Trophoblast cell (in vitro differentiated cells and primary cell): ENCODE measurements at regions not wholly inside any gene's neighbourhood (a gene's known extent, or its start where the extent isn't known, plus 50 kb on each side); places are given as distances from the start of the nearest gene placed in this dataset.

ENCODE experiments used
- DNase-seq, 2 donors: peaks; one replicate each; pipeline ENCODE4 v3.0.0-alpha.2; 2016
- H2AFZ ChIP-seq: 2 replicates; pipeline ENCODE4 v1.6.1; 2013; ENCODE audit warnings: low read length, moderate library complexity, mild to moderate bottlenecking; ENCODE audit not compliant: insufficient read depth, poor library complexity
- H2AK5ac ChIP-seq: 2 replicates; pipeline ENCODE4 v1.6.1; 2013; ENCODE audit warnings: mild to moderate bottlenecking, low read length
- H2BK120ac ChIP-seq: 2 replicates; pipeline ENCODE4 v1.6.1; 2013; ENCODE audit warnings: low read length, mild to moderate bottlenecking, moderate library complexity; ENCODE audit not compliant: insufficient read depth, poor library complexity
- H2BK12ac ChIP-seq: 2 replicates; pipeline ENCODE4 v1.6.1; 2013; ENCODE audit warnings: mild to moderate bottlenecking, low read length, moderate library complexity
- H2BK5ac ChIP-seq: 2 replicates; pipeline ENCODE4 v1.6.1; 2013; ENCODE audit warnings: low read length, low read depth, moderate library complexity, mild to moderate bottlenecking; ENCODE audit not compliant: poor library complexity
- H3K14ac ChIP-seq: 2 replicates; pipeline ENCODE4 v1.6.1; 2013; ENCODE audit warnings: mild to moderate bottlenecking, low read length
- H3K18ac ChIP-seq: 2 replicates; pipeline ENCODE4 v1.6.1; 2013; ENCODE audit warnings: mild to moderate bottlenecking, low read length
- H3K23ac ChIP-seq: 2 replicates; pipeline ENCODE4 v1.6.1; 2013; ENCODE audit warnings: low read length
- H3K27ac ChIP-seq: 2 replicates; pipeline ENCODE4 v1.5.1; 2013; ENCODE audit warnings: low read depth, mild to moderate bottlenecking, inconsistent platforms, low read length, moderate library complexity
- H3K27me3 ChIP-seq: 2 replicates; pipeline ENCODE4 v1.6.1; 2013; ENCODE audit warnings: inconsistent platforms, mild to moderate bottlenecking, low read length, moderate library complexity; ENCODE audit not compliant: insufficient read depth
- H3K36me3 ChIP-seq, 2 experiments: 1 replicate in 1 of 2; 2 replicates in 1 of 2; pipeline ENCODE4 v1.6.1; 2013; ENCODE audit warnings: low read length in 2 of 2, mild to moderate bottlenecking in 2 of 2, moderate library complexity in 1 of 2; ENCODE audit not compliant: insufficient read depth in 2 of 2, control insufficient read depth in 1 of 2
- H3K4ac ChIP-seq: 2 replicates; pipeline ENCODE4 v1.6.1; 2013; ENCODE audit warnings: low read depth, mild to moderate bottlenecking, low read length, moderate library complexity
- H3K4me1 ChIP-seq, 2 experiments: 1 replicate in 1 of 2; 2 replicates in 1 of 2; pipeline ENCODE4 v1.6.1; 2013; ENCODE audit warnings: low read length in 2 of 2, mild to moderate bottlenecking in 2 of 2, moderate library complexity in 1 of 2; ENCODE audit not compliant: insufficient read depth in 2 of 2, control insufficient read depth in 1 of 2
- H3K4me2 ChIP-seq: 2 replicates; pipeline ENCODE4 v1.6.1; 2013; ENCODE audit warnings: inconsistent platforms, mild to moderate bottlenecking, low read length, moderate library complexity
- H3K4me3 ChIP-seq: 2 replicates; pipeline ENCODE4 v1.5.1; 2013; ENCODE audit warnings: mild to moderate bottlenecking, low read depth, low read length, inconsistent platforms
- H3K79me1 ChIP-seq: one replicate; pipeline ENCODE4 v1.6.1; 2013; ENCODE audit warnings: low read length
- H3K79me2 ChIP-seq: 2 replicates; pipeline ENCODE4 v1.6.1; 2013; ENCODE audit warnings: low read length, mild to moderate bottlenecking; ENCODE audit not compliant: control insufficient read depth, insufficient read depth, poor library complexity
- H3K9ac ChIP-seq: 2 replicates; pipeline ENCODE4 v1.6.1; 2013; ENCODE audit warnings: mild to moderate bottlenecking, low read length
- H3K9me3 ChIP-seq: 2 replicates; pipeline ENCODE4 v1.6.1; 2013; ENCODE audit warnings: low read depth, mild to moderate bottlenecking, control low read depth, inconsistent platforms, low read length; ENCODE audit not compliant: insufficient read depth
- H4K12ac ChIP-seq: 2 replicates; pipeline ENCODE4 v1.6.1; 2013; ENCODE audit warnings: low read depth, mild to moderate bottlenecking, low read length, moderate library complexity
- H4K8ac ChIP-seq: 2 replicates; pipeline ENCODE4 v1.6.1; 2013; ENCODE audit warnings: low read depth, mild to moderate bottlenecking, low read length, moderate library complexity
- H4K91ac ChIP-seq: one replicate; pipeline ENCODE4 v1.6.1; 2013; ENCODE audit warnings: low read depth, mild to moderate bottlenecking, low read length, moderate library complexity
- WGBS: extraction: QIAGEN DNeasy Blood & Tissue Kit; methylation state at CpG from one replicate; pipeline ENCODE4 v1.1.7; 2013; ENCODE audit warnings: missing lambda C conversion rate; ENCODE audit not compliant: insufficient read length, insufficient coverage; ENCODE audit errors: extremely low coverage; 5-methylcytosine and 5-hydroxymethylcytosine counted together

DNA sequence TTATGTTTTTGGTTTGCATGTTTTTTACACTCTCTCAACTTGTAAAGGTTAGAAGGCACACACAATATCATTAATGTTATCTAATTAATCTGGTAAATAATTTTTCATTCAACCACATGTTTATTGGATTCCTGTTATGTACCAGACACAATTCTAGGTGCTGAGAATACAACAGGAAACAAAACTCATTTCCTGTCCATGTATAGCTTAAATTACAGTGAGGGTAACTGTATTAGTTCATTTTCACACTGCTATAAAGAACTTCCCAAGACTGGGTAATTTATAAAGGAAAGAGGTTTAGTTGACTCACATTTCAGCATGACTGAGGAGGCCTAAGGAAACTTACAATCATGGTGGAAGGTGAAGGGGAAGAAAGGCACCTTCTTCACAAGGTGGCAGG lies 270.5 kb downstream of the TRIB2 start:
- Histone ChIP-seq H2BK12ac (no peak overlapping the region), H3K79me2 (no peaks in the 10 kb centered on the region), H3K4me3 (no peak overlapping the region), H2BK120ac (no peak overlapping the region), H2BK5ac (no peak overlapping the region), H2AFZ (no peak overlapping the region), H3K4me1 (peaks cover 0 to 1% of the 10 kb centered on the region in 2 experiments), H3K4ac (no peak overlapping the region), H3K18ac (no peak overlapping the region), H3K79me1 (no peaks in the 10 kb centered on the region), H3K23ac (no peak overlapping the region), H3K9me3 (no peaks in the 10 kb centered on the region), H4K12ac (no peak overlapping the region), H3K14ac (no peak overlapping the region), H3K36me3 (no peaks in the 10 kb centered on the region), H4K91ac (no peak overlapping the region), H3K9ac (no peak overlapping the region), H3K27me3 (no peaks in the 10 kb centered on the region), H2AK5ac (no peak overlapping the region), H3K27ac (no peak overlapping the region), H4K8ac (no peak overlapping the region), H3K4me2 (no peak overlapping the region)
- DNase-seq, result no peak

DNA sequence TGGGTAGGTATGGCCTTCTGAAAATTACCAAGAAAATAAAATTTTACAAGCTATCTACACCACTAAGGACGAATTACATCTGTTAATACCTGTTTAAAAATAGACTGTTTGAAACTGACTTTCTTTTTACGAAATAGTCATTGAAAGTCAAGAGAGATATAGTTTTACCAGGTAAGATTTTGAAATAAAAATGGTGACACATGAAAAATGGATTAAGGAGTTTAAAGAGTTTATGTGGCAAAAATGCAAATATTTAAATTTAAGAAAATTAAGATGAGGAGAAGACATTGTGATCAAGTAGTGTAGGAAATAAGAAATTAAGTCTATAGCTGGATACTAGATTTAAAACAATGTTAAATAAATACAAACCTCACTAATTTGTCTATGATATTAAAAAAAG lies 271.5 kb downstream of the TRIB2 start:
- Histone ChIP-seq H3K9me3 (no peaks in the 10 kb centered on the region), H3K4ac (no peak overlapping the region), H3K27me3 (no peaks in the 10 kb centered on the region), H2AFZ (no peak overlapping the region), H3K4me2 (no peak overlapping the region), H3K14ac (no peak overlapping the region), H3K18ac (no peak overlapping the region), H3K4me3 (no peak overlapping the region), H3K79me2 (no peaks in the 10 kb centered on the region), H2AK5ac (no peak overlapping the region), H3K36me3 (no peaks in the 10 kb centered on the region), H3K23ac (no peak overlapping the region), H3K79me1 (no peaks in the 10 kb centered on the region), H2BK5ac (no peak overlapping the region), H4K91ac (no peak overlapping the region), H3K4me1 (peaks cover 0 to 1% of the 10 kb centered on the region in 2 experiments), H3K27ac (no peak overlapping the region), H3K9ac (no peak overlapping the region), H2BK12ac (no peak overlapping the region), H4K12ac (no peak overlapping the region), H2BK120ac (no peak overlapping the region), H4K8ac (no peak overlapping the region)
- no peak for DNase-seq
- no CpG with 5 or more reads among the region's 2 CpGs for WGBS

DNA sequence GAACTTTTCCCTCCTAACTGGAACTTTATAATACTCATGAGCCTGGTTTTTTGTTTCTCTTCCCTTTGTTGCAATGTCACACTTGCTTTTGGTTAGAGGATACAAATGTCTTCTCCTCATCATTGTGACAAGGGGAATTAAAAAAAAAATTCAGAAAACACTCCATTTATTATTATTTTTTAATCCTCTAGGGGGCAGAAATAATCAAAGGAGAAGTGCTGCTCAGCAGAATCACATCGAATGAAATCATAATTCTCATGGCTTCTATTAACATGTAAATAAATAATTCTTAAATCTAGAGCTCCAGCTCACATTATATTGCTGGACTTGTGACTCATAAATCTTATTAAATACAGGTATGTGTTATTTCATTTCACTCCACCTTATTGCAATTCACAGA lies 273.8 kb downstream of the TRIB2 start:
- H3K23ac ChIP-seq, result no peak overlapping the region
- DNase-seq, result no peak
- H3K27me3 ChIP-seq, result no peaks in the 10 kb centered on the region
- H3K79me1 ChIP-seq, result no peaks in the 10 kb centered on the region
- H2AK5ac ChIP-seq, result no peak overlapping the region
- H3K14ac ChIP-seq, result no peak overlapping the region
- no peak overlapping the region for H2AFZ ChIP-seq
- H3K79me2 ChIP-seq, result no peaks in the 10 kb centered on the region
- H2BK120ac ChIP-seq, result no peak overlapping the region
- H3K4ac ChIP-seq, result no peak overlapping the region
- no peak overlapping the region for H2BK12ac ChIP-seq
- no peaks in the 10 kb centered on the region for H3K9me3 ChIP-seq
- no peak overlapping the region for H4K8ac ChIP-seq
- H4K91ac ChIP-seq, result no peak overlapping the region
- H4K12ac ChIP-seq, result no peak overlapping the region
- no CpG with 5 or more reads among the region's 1 CpG for WGBS
- H3K4me2 ChIP-seq, result no peak overlapping the region
- no peak overlapping the region for H2BK5ac ChIP-seq
- H3K4me1 ChIP-seq, result no peaks in the 10 kb centered on the region
- H3K27ac ChIP-seq, result no peak overlapping the region
- no peak overlapping the region for H3K18ac ChIP-seq
- no peak overlapping the region for H3K4me3 ChIP-seq
- no peaks in the 10 kb centered on the region for H3K36me3 ChIP-seq
- H3K9ac ChIP-seq, result no peak overlapping the region

DNA sequence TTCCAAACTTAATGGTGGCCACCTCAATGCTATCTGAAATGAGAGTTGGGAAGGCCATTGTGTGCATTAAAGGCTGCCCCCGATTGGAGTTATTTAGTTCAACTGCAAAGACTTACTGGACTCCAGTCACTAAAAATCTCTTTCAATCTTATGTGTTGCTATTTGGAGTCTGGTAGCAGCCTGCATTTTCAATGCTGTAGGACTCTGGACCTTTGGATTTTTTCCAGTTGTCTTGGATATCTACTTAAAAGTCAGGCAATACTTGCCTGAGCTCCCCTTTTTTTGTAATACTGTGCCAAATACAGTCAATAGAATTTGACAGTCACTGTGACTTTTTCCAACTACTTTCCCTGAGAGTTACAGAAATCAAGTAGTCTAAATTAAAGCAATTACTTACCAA lies 281.9 kb downstream of the TRIB2 start:
- no peak overlapping the region for H2BK12ac ChIP-seq
- H3K9ac ChIP-seq, result no peak overlapping the region
- H2BK120ac ChIP-seq, result no peak overlapping the region
- H3K4me2 ChIP-seq, result no peak overlapping the region
- H3K27me3 ChIP-seq, result no peaks in the 10 kb centered on the region
- no peak overlapping the region for H3K4ac ChIP-seq
- no peak overlapping the region for H3K18ac ChIP-seq
- H2BK5ac ChIP-seq, result no peak overlapping the region
- H3K9me3 ChIP-seq, result no peaks in the 10 kb centered on the region
- no peaks in the 10 kb centered on the region for H3K4me1 ChIP-seq
- H3K14ac ChIP-seq, result no peak overlapping the region
- no peak overlapping the region for H4K12ac ChIP-seq
- H3K79me1 ChIP-seq, result no peaks in the 10 kb centered on the region
- H4K8ac ChIP-seq, result no peak overlapping the region
- no peaks in the 10 kb centered on the region for H3K36me3 ChIP-seq
- no peak overlapping the region for H3K4me3 ChIP-seq
- DNase-seq, result no peak
- no peak overlapping the region for H2AFZ ChIP-seq
- H2AK5ac ChIP-seq, result no peak overlapping the region
- WGBS, result no CpG with 5 or more reads among the region's 1 CpG
- H4K91ac ChIP-seq, result no peak overlapping the region
- H3K27ac ChIP-seq, result no peak overlapping the region
- H3K23ac ChIP-seq, result no peak overlapping the region
- no peaks in the 10 kb centered on the region for H3K79me2 ChIP-seq
